Limb (tissue), 2 donors: ENCODE measurements at regions not wholly inside any gene's neighbourhood (a gene's known extent, or its start where the extent isn't known, plus 50 kb on each side); places are given as distances from the start of the nearest gene placed in this dataset.
A peak's percentile ranks its signal among the peaks of the same experiment; 100 is the strongest.

Source experiments
- DNase-seq, 2 donors: peaks; one replicate each; pipeline ENCODE4 v3.0.0-alpha.2; 2016; ENCODE audit errors: extremely low spot score in 2 of 2

- DNase-seq, result no peak
Observed at GRCh38 chr2:168338803-168339437, 91.5 kb upstream of the STK39 start.

GRCh38 chr2:168340931-168341330, 93.5 kb upstream of the STK39 start:
- DNase-seq, result no peak

- no peak for DNase-seq
Observed at GRCh38 chr2:168343586-168343985, 96.2 kb upstream of the STK39 start.

- no peak for DNase-seq
Observed at GRCh38 chr2:168344706-168345105, 97.3 kb upstream of the STK39 start.

GRCh38 chr2:168345601-168346000, 98.2 kb upstream of the STK39 start:
- DNase-seq, result no peak

- peak; percentile 80 to 83 for DNase-seq
Observed at GRCh38 chr2:168346725-168347477, 99.5 kb upstream of the STK39 start.

- DNase-seq, result no peak
Observed at GRCh38 chr2:168348076-168348475, 100.7 kb upstream of the STK39 start.

- DNase-seq, result no peak
Observed at GRCh38 chr2:168350380-168350779, 103.0 kb upstream of the STK39 start.

GRCh38 chr2:168353251-168353650, 102.8 kb upstream of the CERS6 start:
- DNase-seq, result no peak

GRCh38 chr2:168354499-168354898, 101.6 kb upstream of the CERS6 start:
- no peak for DNase-seq

GRCh38 chr2:168355121-168355520, 101.0 kb upstream of the CERS6 start:
- no peak for DNase-seq

GRCh38 chr2:168355779-168356476, 100.1 kb upstream of the CERS6 start:
- no peak for DNase-seq

GRCh38 chr2:168356477-168356835, 99.6 kb upstream of the CERS6 start:
- DNase-seq, result no peak

- DNase-seq, result no peak
Observed at GRCh38 chr2:168357797-168358472, 98.1 kb upstream of the CERS6 start.

GRCh38 chr2:168359082-168359481, 97.0 kb upstream of the CERS6 start:
- DNase-seq, result no peak

GRCh38 chr2:168363347-168364092, 92.6 kb upstream of the CERS6 start:
- DNase-seq, result no peak

GRCh38 chr2:168365094-168365621, 90.9 kb upstream of the CERS6 start:
- DNase-seq, result no peak

GRCh38 chr2:168369031-168369430, 87.0 kb upstream of the CERS6 start:
- no peak for DNase-seq

GRCh38 chr2:168371273-168372019, 84.6 kb upstream of the CERS6 start:
- no peak for DNase-seq

GRCh38 chr2:168373468-168373867, 82.6 kb upstream of the CERS6 start:
- no peak for DNase-seq
